ENCODE measurements at regions not wholly inside any gene's neighbourhood (a gene's known extent, or its start where the extent isn't known, plus 50 kb on each side); places are given as distances from the start of the nearest gene placed in this dataset.

- no peaks in the 10 kb centered on the region for H3K27me3 ChIP-seq (ENCODE audit: control insufficient read depth, low read length)
- no peak overlapping the region for H3K27ac ChIP-seq (ENCODE audit: low read depth, low read length)
- H3K9me2 ChIP-seq (replicated peaks; ENCODE audit: control insufficient read depth, low read length) = no peaks in the 10 kb centered on the region
- H3K4me3 ChIP-seq (ENCODE audit: low read length) = no peak overlapping the region
- TF ChIP-seq CTCF (IDR thresholded peaks at IDR 0.05; ENCODE audit: low read depth, low read length, poor library complexity, severe bottlenecking) (no peak), EZH2phosphoT487 (IDR thresholded peaks at IDR 0.05; ENCODE audit: borderline replicate concordance, low read length) (no peak)
- no peaks in the 10 kb centered on the region for H3K4me1 ChIP-seq (ENCODE audit: control insufficient read depth, low read length)
- no peaks in the 10 kb centered on the region for H3F3A ChIP-seq (ENCODE audit: control insufficient read depth, insufficient read depth)
- no peaks in the 10 kb centered on the region for H3K79me2 ChIP-seq (ENCODE audit: control insufficient read depth, low read length)
- H4K20me1 ChIP-seq (ENCODE audit: control insufficient read depth, insufficient read depth, low read depth, low read length) = no peaks in the 10 kb centered on the region
- no peaks in the 10 kb centered on the region for H3K9me3 ChIP-seq (ENCODE audit: control insufficient read depth, insufficient read depth, low read length)
- H3K36me3 ChIP-seq (ENCODE audit: control insufficient read depth, low read length) = no peaks in the 10 kb centered on the region
- no peak overlapping the region for H3K4me2 ChIP-seq (ENCODE audit: low read length)
Observed at GRCh38 chr2:129722306-129723019, 257.0 kb upstream of the RAB6C start.

GRCh38 chr2:129723277-129724020 lies 256.0 kb upstream of the RAB6C start:
- H3K4me2 ChIP-seq (ENCODE audit: low read length) = no peak overlapping the region
- no peak for TF ChIP-seq EZH2phosphoT487 (IDR thresholded peaks at IDR 0.05; ENCODE audit: borderline replicate concordance, low read length)
- no peak for TF ChIP-seq CTCF (IDR thresholded peaks at IDR 0.05; ENCODE audit: low read depth, low read length, poor library complexity, severe bottlenecking)

GRCh38 chr2:129724021-129724757 lies 255.3 kb upstream of the RAB6C start:
- no peaks in the 10 kb centered on the region for H4K20me1 ChIP-seq (ENCODE audit: control insufficient read depth, insufficient read depth, low read depth, low read length)
- H3K9me3 ChIP-seq (ENCODE audit: control insufficient read depth, insufficient read depth, low read length) = no peaks in the 10 kb centered on the region
- H3K9me2 ChIP-seq (replicated peaks; ENCODE audit: control insufficient read depth, low read length) = no peaks in the 10 kb centered on the region
- H3F3A ChIP-seq (ENCODE audit: control insufficient read depth, insufficient read depth) = no peaks in the 10 kb centered on the region
- H3K36me3 ChIP-seq (ENCODE audit: control insufficient read depth, low read length) = no peaks in the 10 kb centered on the region
- no peaks in the 10 kb centered on the region for H3K79me2 ChIP-seq (ENCODE audit: control insufficient read depth, low read length)
- no peaks in the 10 kb centered on the region for H3K4me1 ChIP-seq (ENCODE audit: control insufficient read depth, low read length)
- no peak overlapping the region for H3K4me2 ChIP-seq (ENCODE audit: low read length)
- H3K27ac ChIP-seq (ENCODE audit: low read depth, low read length) = no peak overlapping the region
- H3K27me3 ChIP-seq (ENCODE audit: control insufficient read depth, low read length) = no peaks in the 10 kb centered on the region
- TF ChIP-seq CTCF (IDR thresholded peaks at IDR 0.05; ENCODE audit: low read depth, low read length, poor library complexity, severe bottlenecking) (no peak), EZH2phosphoT487 (IDR thresholded peaks at IDR 0.05; ENCODE audit: borderline replicate concordance, low read length) (no peak)
- no peak overlapping the region for H3K4me3 ChIP-seq (ENCODE audit: low read length)

More at GRCh38 chr2:129723277-129724020, 256.0 kb upstream of the RAB6C start:
- Histone ChIP-seq H3K36me3 (ENCODE audit: control insufficient read depth, low read length) (no peaks in the 10 kb centered on the region), H3K9me2 (replicated peaks; ENCODE audit: control insufficient read depth, low read length) (no peaks in the 10 kb centered on the region), H3K79me2 (ENCODE audit: control insufficient read depth, low read length) (no peaks in the 10 kb centered on the region), H3K9me3 (ENCODE audit: control insufficient read depth, insufficient read depth, low read length) (no peaks in the 10 kb centered on the region), H3K27ac (ENCODE audit: low read depth, low read length) (no peak overlapping the region), H3K4me3 (ENCODE audit: low read length) (no peak overlapping the region), H4K20me1 (ENCODE audit: control insufficient read depth, insufficient read depth, low read depth, low read length) (no peaks in the 10 kb centered on the region), H3F3A (ENCODE audit: control insufficient read depth, insufficient read depth) (no peaks in the 10 kb centered on the region), H3K27me3 (ENCODE audit: control insufficient read depth, low read length) (no peaks in the 10 kb centered on the region), H3K4me1 (ENCODE audit: control insufficient read depth, low read length) (no peaks in the 10 kb centered on the region)

All from DOHH2 (cell line).